Neural cell (in vitro differentiated cells): ENCODE measurements at regions not wholly inside any gene's neighbourhood (a gene's known extent, or its start where the extent isn't known, plus 50 kb on each side); places are given as distances from the start of the nearest gene placed in this dataset.

Experiments
- H2AFZ ChIP-seq: fragments of 200-600, 300-800 bp; sonication (generic), shearing (Covaris generic); 2 replicates; pipeline ENCODE4 v1.6.0; 2014; ENCODE audit warnings: low read depth, mild to moderate bottlenecking, antibody characterized with exemption, low read length, moderate library complexity
- H3F3A ChIP-seq: fragments of 200-600 bp; shearing (Covaris generic); 2 replicates; pipeline ENCODE4 v1.6.1; 2016; ENCODE audit warnings: mild to moderate bottlenecking, moderate library complexity, mixed read lengths, antibody characterized with exemption, low read length; ENCODE audit not compliant: insufficient read depth, poor library complexity, severe bottlenecking
- H3K27ac ChIP-seq: fragments of 200-600, 300-800 bp; sonication (generic), shearing (Covaris generic); 2 replicates; pipeline ENCODE4 v1.5.1; 2014; ENCODE audit warnings: mild to moderate bottlenecking, low read length, moderate library complexity
- H3K27me3 ChIP-seq: fragments of 300-800, 200-600 bp; sonication (generic), shearing (Covaris generic); 2 replicates; pipeline ENCODE4 v1.6.0; 2014; ENCODE audit warnings: mild to moderate bottlenecking, low read depth, low read length, moderate library complexity; ENCODE audit not compliant: insufficient read depth
- H3K36me3 ChIP-seq: fragments of 300-800, 200-600 bp; sonication (generic), shearing (Covaris generic); 2 replicates; pipeline ENCODE4 v1.5.1; 2014; ENCODE audit warnings: mild to moderate bottlenecking, antibody characterized with exemption, low read length, moderate library complexity; ENCODE audit not compliant: insufficient read depth
- H3K4me2 ChIP-seq: fragments of 300-800, 200-600 bp; sonication (generic), shearing (Covaris generic); 2 replicates; pipeline ENCODE4 v1.6.0; 2014; ENCODE audit warnings: mild to moderate bottlenecking, low read length
- H3K4me3 ChIP-seq: fragments of 300-800, 200-600 bp; sonication (generic), shearing (Covaris generic); 2 replicates; pipeline ENCODE4 v1.5.1; 2014; ENCODE audit warnings: mild to moderate bottlenecking, low read length, moderate library complexity
- H3K79me2 ChIP-seq: fragments of 200-600 bp; shearing (Covaris generic); replicated peaks from 2 replicates; pipeline ENCODE4 v1.6.0; 2014; ENCODE audit warnings: mild to moderate bottlenecking, low read length, moderate library complexity; ENCODE audit not compliant: insufficient read depth
- H3K9ac ChIP-seq: fragments of 300-800, 200-600 bp; sonication (generic), shearing (Covaris generic); 2 replicates; pipeline ENCODE4 v1.6.1; 2016; ENCODE audit warnings: mild to moderate bottlenecking, low read length, mixed read lengths
- H3K9me2 ChIP-seq: fragments of 200-600 bp; shearing (Covaris generic); 2 replicates; pipeline ENCODE4 v1.6.1; 2016; ENCODE audit warnings: mild to moderate bottlenecking, low read length, mixed read lengths; ENCODE audit not compliant: insufficient read depth
- H3K9me3 ChIP-seq: fragments of 200-600, 300-800 bp; sonication (generic), shearing (Covaris generic); 2 replicates; pipeline ENCODE4 v1.6.1; 2016; ENCODE audit warnings: mild to moderate bottlenecking, mixed run types, low read length, moderate library complexity, mixed read lengths
- H4K20me1 ChIP-seq: fragments of 200-600 bp; shearing (Covaris generic); 2 replicates; pipeline ENCODE4 v1.6.1; 2016; ENCODE audit warnings: mild to moderate bottlenecking, mixed run types; ENCODE audit not compliant: insufficient read depth
- EP300 ChIP-seq: fragments of 450-650 bp; conservative IDR thresholded peaks from 2 replicates; pipeline ENCODE4 v1.6.1; 2014; ENCODE audit warnings: antibody characterized with exemption, mild to moderate bottlenecking, moderate library complexity; ENCODE audit not compliant: poor library complexity, severe bottlenecking
- EZH2 ChIP-seq: fragments of 200-600, 300-800 bp; shearing (Covaris generic), sonication (generic); IDR thresholded peaks from 2 replicates; pipeline ENCODE4 v1.6.1; 2014; ENCODE audit warnings: antibody characterized with exemption, low read length, borderline replicate concordance, mild to moderate bottlenecking; ENCODE audit not compliant: insufficient read depth, poor library complexity, severe bottlenecking
- MXI1 ChIP-seq: fragments of 450-650 bp; conservative IDR thresholded peaks from 2 replicates; pipeline ENCODE4 v1.6.1; 2014; ENCODE audit warnings: antibody characterized with exemption, mild to moderate bottlenecking; ENCODE audit not compliant: poor library complexity, severe bottlenecking
- POLR2AphosphoS5 ChIP-seq: IDR thresholded peaks from 2 replicates; pipeline ENCODE4 v1.6.1; 2012
- SMC3 ChIP-seq: fragments of 450-650 bp; conservative IDR thresholded peaks from 2 replicates; pipeline ENCODE4 v1.6.1; 2014; ENCODE audit warnings: antibody characterized with exemption, mild to moderate bottlenecking, moderate library complexity; ENCODE audit not compliant: poor library complexity
- TAF1 ChIP-seq: IDR thresholded peaks from 2 replicates; pipeline ENCODE4 v1.6.1; 2012; ENCODE audit warnings: low read depth
- TF ChIP-seq, protein P1 (sequence below): fragments of 450-650 bp; IDR thresholded peaks from 2 replicates; pipeline ENCODE4 v1.5.1; 2014; ENCODE audit warnings: antibody characterized with exemption, mild to moderate bottlenecking, moderate library complexity; ENCODE audit not compliant: poor library complexity, severe bottlenecking
- TF ChIP-seq, protein P2 (sequence below): IDR thresholded peaks from 2 replicates; pipeline ENCODE4 v1.6.1; 2012; ENCODE audit warnings: borderline replicate concordance

DNA sequence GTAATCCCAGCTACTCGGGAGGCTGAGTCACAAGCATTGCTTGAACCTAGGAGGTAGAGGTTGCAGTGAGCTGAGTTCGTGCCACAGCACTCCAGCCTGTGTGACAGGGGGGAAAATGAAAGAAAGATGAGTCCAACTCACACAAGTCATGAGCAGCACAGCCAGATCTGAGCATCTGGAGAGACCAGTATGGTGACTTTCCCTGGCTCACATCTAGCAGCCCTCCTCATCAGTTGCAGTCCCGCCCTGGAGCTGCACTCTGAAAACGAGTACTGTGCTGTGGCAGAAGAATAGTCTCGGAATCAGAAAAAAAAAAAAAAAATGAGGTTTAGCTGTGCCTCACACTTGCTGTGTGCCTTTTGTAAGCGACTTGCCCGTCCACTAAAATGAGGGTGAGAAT is 74.4 kb upstream of the TRIB2 start:
- H3K79me2 ChIP-seq, result no peaks in the 10 kb centered on the region
- H3K36me3 ChIP-seq, result no peaks in the 10 kb centered on the region
- no peak overlapping the region for H3K4me2 ChIP-seq
- no peaks in the 10 kb centered on the region for H3K27me3 ChIP-seq
- H3K9ac ChIP-seq, result no peak overlapping the region
- H4K20me1 ChIP-seq, result no peaks in the 10 kb centered on the region
- H3K9me2 ChIP-seq, result no peaks in the 10 kb centered on the region
- H3K9me3 ChIP-seq, result no peaks in the 10 kb centered on the region
- no peak overlapping the region for H3K27ac ChIP-seq
- TF ChIP-seq EZH2 (no peak), SMC3 (no peak), MXI1 (no peak), TAF1 (no peak), POLR2AphosphoS5 (no peak), EP300 (no peak)
- TF ChIP-seq, protein P1, sequence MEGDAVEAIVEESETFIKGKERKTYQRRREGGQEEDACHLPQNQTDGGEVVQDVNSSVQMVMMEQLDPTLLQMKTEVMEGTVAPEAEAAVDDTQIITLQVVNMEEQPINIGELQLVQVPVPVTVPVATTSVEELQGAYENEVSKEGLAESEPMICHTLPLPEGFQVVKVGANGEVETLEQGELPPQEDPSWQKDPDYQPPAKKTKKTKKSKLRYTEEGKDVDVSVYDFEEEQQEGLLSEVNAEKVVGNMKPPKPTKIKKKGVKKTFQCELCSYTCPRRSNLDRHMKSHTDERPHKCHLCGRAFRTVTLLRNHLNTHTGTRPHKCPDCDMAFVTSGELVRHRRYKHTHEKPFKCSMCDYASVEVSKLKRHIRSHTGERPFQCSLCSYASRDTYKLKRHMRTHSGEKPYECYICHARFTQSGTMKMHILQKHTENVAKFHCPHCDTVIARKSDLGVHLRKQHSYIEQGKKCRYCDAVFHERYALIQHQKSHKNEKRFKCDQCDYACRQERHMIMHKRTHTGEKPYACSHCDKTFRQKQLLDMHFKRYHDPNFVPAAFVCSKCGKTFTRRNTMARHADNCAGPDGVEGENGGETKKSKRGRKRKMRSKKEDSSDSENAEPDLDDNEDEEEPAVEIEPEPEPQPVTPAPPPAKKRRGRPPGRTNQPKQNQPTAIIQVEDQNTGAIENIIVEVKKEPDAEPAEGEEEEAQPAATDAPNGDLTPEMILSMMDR, result no peak
- H3F3A ChIP-seq, result peaks cover 4% of the 10 kb centered on the region
- no peak overlapping the region for H3K4me3 ChIP-seq
- H2AFZ ChIP-seq, result no peak overlapping the region

DNA sequence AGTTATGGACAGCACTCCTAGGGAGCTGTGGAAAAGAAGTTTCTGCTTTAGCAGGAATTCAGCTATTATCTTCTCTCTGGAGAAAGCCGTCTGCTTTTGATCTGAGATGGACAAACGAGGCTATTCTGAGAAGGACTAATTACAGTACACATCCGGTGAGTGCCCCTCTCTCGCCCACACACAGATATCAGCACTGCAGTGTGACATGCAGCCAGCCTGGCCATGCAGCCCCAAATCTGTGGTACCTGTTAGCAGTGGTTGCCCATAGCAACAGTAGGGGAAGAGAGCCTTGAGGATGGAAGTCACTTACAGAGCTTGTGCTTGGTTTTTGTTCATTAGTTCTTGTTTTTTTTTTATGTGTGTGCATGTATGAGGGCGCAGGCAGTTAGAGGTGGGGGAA is 73.9 kb upstream of the TRIB2 start:
- Histone ChIP-seq H3K9me3 (no peaks in the 10 kb centered on the region), H2AFZ (no peak overlapping the region), H3F3A (peaks cover 2% of the 10 kb centered on the region), H3K36me3 (no peaks in the 10 kb centered on the region), H3K4me3 (no peak overlapping the region), H3K27ac (no peak overlapping the region), H4K20me1 (no peaks in the 10 kb centered on the region), H3K4me2 (no peak overlapping the region), H3K9me2 (no peaks in the 10 kb centered on the region), H3K79me2 (no peaks in the 10 kb centered on the region), H3K9ac (no peak overlapping the region), H3K27me3 (no peaks in the 10 kb centered on the region)
- TF ChIP-seq, protein P1, result no peak
- peak; percentile 29 for TF ChIP-seq MXI1
- TF ChIP-seq, protein P2, sequence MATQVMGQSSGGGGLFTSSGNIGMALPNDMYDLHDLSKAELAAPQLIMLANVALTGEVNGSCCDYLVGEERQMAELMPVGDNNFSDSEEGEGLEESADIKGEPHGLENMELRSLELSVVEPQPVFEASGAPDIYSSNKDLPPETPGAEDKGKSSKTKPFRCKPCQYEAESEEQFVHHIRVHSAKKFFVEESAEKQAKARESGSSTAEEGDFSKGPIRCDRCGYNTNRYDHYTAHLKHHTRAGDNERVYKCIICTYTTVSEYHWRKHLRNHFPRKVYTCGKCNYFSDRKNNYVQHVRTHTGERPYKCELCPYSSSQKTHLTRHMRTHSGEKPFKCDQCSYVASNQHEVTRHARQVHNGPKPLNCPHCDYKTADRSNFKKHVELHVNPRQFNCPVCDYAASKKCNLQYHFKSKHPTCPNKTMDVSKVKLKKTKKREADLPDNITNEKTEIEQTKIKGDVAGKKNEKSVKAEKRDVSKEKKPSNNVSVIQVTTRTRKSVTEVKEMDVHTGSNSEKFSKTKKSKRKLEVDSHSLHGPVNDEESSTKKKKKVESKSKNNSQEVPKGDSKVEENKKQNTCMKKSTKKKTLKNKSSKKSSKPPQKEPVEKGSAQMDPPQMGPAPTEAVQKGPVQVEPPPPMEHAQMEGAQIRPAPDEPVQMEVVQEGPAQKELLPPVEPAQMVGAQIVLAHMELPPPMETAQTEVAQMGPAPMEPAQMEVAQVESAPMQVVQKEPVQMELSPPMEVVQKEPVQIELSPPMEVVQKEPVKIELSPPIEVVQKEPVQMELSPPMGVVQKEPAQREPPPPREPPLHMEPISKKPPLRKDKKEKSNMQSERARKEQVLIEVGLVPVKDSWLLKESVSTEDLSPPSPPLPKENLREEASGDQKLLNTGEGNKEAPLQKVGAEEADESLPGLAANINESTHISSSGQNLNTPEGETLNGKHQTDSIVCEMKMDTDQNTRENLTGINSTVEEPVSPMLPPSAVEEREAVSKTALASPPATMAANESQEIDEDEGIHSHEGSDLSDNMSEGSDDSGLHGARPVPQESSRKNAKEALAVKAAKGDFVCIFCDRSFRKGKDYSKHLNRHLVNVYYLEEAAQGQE, result no peak
